Mesenchymal stem cell (in vitro differentiated cells and primary cell): ENCODE measurements at regions not wholly inside any gene's neighbourhood (a gene's known extent, or its start where the extent isn't known, plus 50 kb on each side); places are given as distances from the start of the nearest gene placed in this dataset.

Source experiments
- DNase-seq: peaks from one replicate; pipeline ENCODE4 v3.0.0-alpha.2; 2013
- H2AFZ ChIP-seq: one replicate; pipeline ENCODE4 v1.6.1; 2013; ENCODE audit warnings: low read depth, mild to moderate bottlenecking, control low read depth, inconsistent platforms, low read length, moderate library complexity
- H2AK5ac ChIP-seq: 2 replicates; pipeline ENCODE4 v1.6.1; 2013; ENCODE audit warnings: low read length, moderate library complexity, mild to moderate bottlenecking, inconsistent platforms; ENCODE audit not compliant: severe bottlenecking
- H2BK120ac ChIP-seq: one replicate; pipeline ENCODE4 v1.6.1; 2013; ENCODE audit warnings: low read depth, mild to moderate bottlenecking, inconsistent platforms, low read length, moderate library complexity
- H2BK12ac ChIP-seq, 2 experiments: one replicate each; pipeline ENCODE4 v1.6.1; 2013; ENCODE audit warnings: inconsistent platforms in 2 of 2, low read length in 2 of 2, mild to moderate bottlenecking in 2 of 2, moderate library complexity in 2 of 2, control low read depth in 1 of 2
- H2BK15ac ChIP-seq: one replicate; pipeline ENCODE4 v1.6.1; 2013; ENCODE audit warnings: mild to moderate bottlenecking, low read depth, inconsistent platforms; ENCODE audit not compliant: poor library complexity, severe bottlenecking
- H2BK5ac ChIP-seq: 2 replicates; pipeline ENCODE4 v1.6.1; 2013; ENCODE audit warnings: low read depth, mild to moderate bottlenecking, low read length, control low read depth, inconsistent platforms; ENCODE audit not compliant: poor library complexity, severe bottlenecking
- H3K14ac ChIP-seq, 2 experiments: one replicate each; pipeline ENCODE4 v1.6.1; 2013; ENCODE audit warnings: inconsistent platforms in 2 of 2, low read length in 2 of 2, control low read depth in 1 of 2, mild to moderate bottlenecking in 1 of 2, moderate library complexity in 1 of 2
- H3K18ac ChIP-seq, 2 experiments: one replicate each; pipeline ENCODE4 v1.6.1; 2013; ENCODE audit warnings: inconsistent platforms in 2 of 2, low read length in 2 of 2, control low read depth in 1 of 2, low read depth in 1 of 2, mild to moderate bottlenecking in 1 of 2
- H3K23ac ChIP-seq, 2 experiments: one replicate each; pipeline ENCODE4 v1.6.1; 2013; ENCODE audit warnings: inconsistent platforms in 2 of 2, low read length in 2 of 2, mild to moderate bottlenecking in 2 of 2, moderate library complexity in 2 of 2, control low read depth in 1 of 2
- H3K27ac ChIP-seq: 2 replicates; pipeline ENCODE4 v1.5.1; 2013; ENCODE audit warnings: mild to moderate bottlenecking, moderate library complexity, low read length, control low read depth, inconsistent platforms; ENCODE audit not compliant: poor library complexity, severe bottlenecking
- H3K27me3 ChIP-seq, 2 experiments: 2 replicates each; pipeline versions ENCODE4 v1.6.1 to v1.7.0; 2013; ENCODE audit warnings: low read length in 2 of 2, mild to moderate bottlenecking in 2 of 2, moderate library complexity in 2 of 2, control low read depth in 1 of 2, inconsistent platforms in 1 of 2; ENCODE audit not compliant: control insufficient read depth in 1 of 2, insufficient read depth in 1 of 2
- H3K36me3 ChIP-seq, 2 experiments: 2 replicates each; pipeline versions ENCODE4 v1.6.1 to v1.7.0; 2013; ENCODE audit warnings: low read length in 2 of 2, control low read depth in 1 of 2, inconsistent platforms in 1 of 2, low read depth in 1 of 2, mild to moderate bottlenecking in 1 of 2; ENCODE audit not compliant: insufficient read depth in 2 of 2, control insufficient read depth in 1 of 2
- H3K4ac ChIP-seq, 2 experiments: one replicate each; pipeline ENCODE4 v1.6.1; 2013; ENCODE audit warnings: inconsistent platforms in 2 of 2, low read length in 2 of 2, mild to moderate bottlenecking in 2 of 2, moderate library complexity in 2 of 2, control low read depth in 1 of 2, low read depth in 1 of 2
- H3K4me1 ChIP-seq: 2 replicates; pipeline ENCODE4 v1.6.1; 2013; ENCODE audit warnings: low read depth, low read length, control low read depth; ENCODE audit not compliant: control insufficient read depth, insufficient read depth
- H3K4me2 ChIP-seq: 2 replicates; pipeline ENCODE4 v1.6.1; 2013; ENCODE audit warnings: low read length, mild to moderate bottlenecking, inconsistent platforms; ENCODE audit not compliant: poor library complexity, severe bottlenecking
- H3K4me3 ChIP-seq, 2 experiments: 2 replicates each; pipeline versions ENCODE4 v1.5.1 to v1.7.0; 2013; ENCODE audit warnings: low read length in 2 of 2, mild to moderate bottlenecking in 2 of 2, control low read depth in 1 of 2, low read depth in 1 of 2; ENCODE audit not compliant: insufficient read depth in 1 of 2
- H3K79me1 ChIP-seq: replicated peaks from 2 replicates; pipeline ENCODE4 v1.6.1; 2013; ENCODE audit warnings: mild to moderate bottlenecking, control low read depth, low read length, inconsistent platforms; ENCODE audit not compliant: poor library complexity, severe bottlenecking
- H3K9ac ChIP-seq: 2 replicates; pipeline ENCODE4 v1.7.0; 2013; ENCODE audit warnings: mild to moderate bottlenecking, low read length, moderate library complexity
- H3K9me3 ChIP-seq: 2 replicates; pipeline ENCODE4 v1.7.0; 2013; ENCODE audit warnings: mild to moderate bottlenecking, low read length; ENCODE audit not compliant: control insufficient read depth
- H4K8ac ChIP-seq: one replicate; pipeline ENCODE4 v1.6.1; 2013; ENCODE audit warnings: inconsistent platforms, mild to moderate bottlenecking, low read length, moderate library complexity
- H4K91ac ChIP-seq: one replicate; pipeline ENCODE4 v1.6.1; 2013; ENCODE audit warnings: mild to moderate bottlenecking, low read length, inconsistent platforms
- WGBS: methylation state at CpG from one replicate; pipeline ENCODE4 v1.1.7; 2013; ENCODE audit warnings: mixed read lengths; 5-methylcytosine and 5-hydroxymethylcytosine counted together

DNA sequence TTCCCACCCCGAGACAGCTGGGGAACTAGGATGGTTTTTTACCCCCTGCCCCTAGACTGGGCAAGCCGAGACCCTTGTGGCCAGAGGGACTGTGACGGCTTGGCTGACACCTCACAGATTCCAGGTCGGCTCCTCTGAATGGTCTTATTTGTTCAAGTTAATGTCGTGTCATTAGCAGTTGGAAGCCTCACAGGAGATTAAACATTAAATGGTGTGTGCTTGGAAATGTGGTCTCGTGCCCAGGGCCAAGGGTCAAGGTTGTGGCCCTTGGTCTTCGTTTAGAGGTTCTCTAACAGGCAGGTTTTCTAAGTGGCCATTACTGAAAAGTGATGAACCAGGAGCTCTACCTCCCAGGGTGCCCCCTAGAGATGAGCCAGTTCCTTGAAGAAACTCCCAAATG is 61.2 kb upstream of the RXRA start:
- H3K4me2 ChIP-seq = no peak overlapping the region
- H4K91ac ChIP-seq = no peak overlapping the region
- no peaks in the 10 kb centered on the region for H3K36me3 ChIP-seq
- peaks cover 5% of the 10 kb centered on the region for H3K9me3 ChIP-seq
- no peak overlapping the region for H3K4ac ChIP-seq
- H3K4me3 ChIP-seq = no peak overlapping the region
- no peak overlapping the region for H4K8ac ChIP-seq
- no peak overlapping the region for H3K23ac ChIP-seq
- no peak overlapping the region for H2BK12ac ChIP-seq
- H3K14ac ChIP-seq = no peak overlapping the region
- H2BK5ac ChIP-seq = no peak overlapping the region
- no peak overlapping the region for H2AK5ac ChIP-seq
- H2BK15ac ChIP-seq = no peak overlapping the region
- H3K79me1 ChIP-seq = no peaks in the 10 kb centered on the region
- H3K18ac ChIP-seq = no peak overlapping the region
- no peak overlapping the region for H2BK120ac ChIP-seq
- H3K9ac ChIP-seq = no peak overlapping the region
- peaks cover 45 to 88% of the 10 kb centered on the region in 2 experiments for H3K27me3 ChIP-seq
- H2AFZ ChIP-seq = no peak overlapping the region
- DNase-seq = no peak
- H3K27ac ChIP-seq = no peak overlapping the region
- peaks cover 2% of the 10 kb centered on the region for H3K4me1 ChIP-seq
- 78% methylated on average over 7 of the region's 7 CpGs for WGBS

DNA sequence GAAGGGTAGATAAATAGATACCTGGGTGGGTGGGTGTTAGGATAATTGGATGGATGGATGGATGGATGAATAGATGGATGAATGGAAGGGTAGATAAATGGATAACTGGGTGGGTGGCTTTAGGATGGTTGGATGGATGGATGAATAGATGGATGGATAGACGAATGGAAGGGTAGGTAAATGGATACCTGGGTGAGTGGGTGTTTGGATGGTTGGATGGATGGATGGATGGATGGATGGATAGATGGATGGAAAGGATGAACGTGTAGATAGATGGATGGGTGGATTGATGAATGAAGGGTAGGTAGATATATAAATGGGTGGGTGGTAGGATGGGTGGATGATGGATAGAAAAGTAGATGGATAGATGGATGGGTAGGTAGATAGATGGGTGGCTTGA is 59.8 kb upstream of the RXRA start:
- Histone ChIP-seq H2BK12ac (no peak overlapping the region), H3K9ac (no peak overlapping the region), H3K79me1 (no peaks in the 10 kb centered on the region), H3K4me1 (peaks cover 2% of the 10 kb centered on the region), H3K18ac (no peak overlapping the region), H3K14ac (no peak overlapping the region), H4K8ac (no peak overlapping the region), H3K36me3 (no peaks in the 10 kb centered on the region), H3K4me2 (no peak overlapping the region), H3K27ac (no peak overlapping the region), H2BK120ac (no peak overlapping the region), H2AFZ (no peak overlapping the region), H4K91ac (no peak overlapping the region), H3K23ac (no peak overlapping the region), H3K27me3 (peaks cover 47 to 89% of the 10 kb centered on the region in 2 experiments), H2BK15ac (no peak overlapping the region), H3K4ac (no peak overlapping the region), H3K9me3 (peaks cover 5% of the 10 kb centered on the region), H2BK5ac (no peak overlapping the region), H2AK5ac (no peak overlapping the region), H3K4me3 (no peak overlapping the region)
- DNase-seq = no peak
- WGBS = 74% methylated on average over 2 of the region's 2 CpGs

GRCh38 chr9:134267305-134267880 is 58.9 kb upstream of the RXRA start:
- 66% methylated on average over 10 of the region's 11 CpGs for WGBS

GRCh38 chr9:134267881-134268724 is 58.2 kb upstream of the RXRA start:
- Histone ChIP-seq H2BK5ac (no peak overlapping the region), H2BK15ac (no peak overlapping the region), H3K4me1 (no peaks in the 10 kb centered on the region), H3K18ac (no peak overlapping the region), H3K36me3 (no peaks in the 10 kb centered on the region), H2BK12ac (no peak overlapping the region), H3K4me2 (no peak overlapping the region), H2AFZ (no peak overlapping the region), H3K14ac (no peak overlapping the region), H3K23ac (no peak overlapping the region), H3K9me3 (peaks cover 5% of the 10 kb centered on the region), H2AK5ac (no peak overlapping the region), H3K27ac (no peak overlapping the region), H3K27me3 (peaks cover 62 to 89% of the 10 kb centered on the region in 2 experiments), H4K91ac (no peak overlapping the region), H3K9ac (no peak overlapping the region), H3K79me1 (no peaks in the 10 kb centered on the region), H3K4ac (no peak overlapping the region), H3K4me3 (no peak overlapping the region), H4K8ac (no peak overlapping the region), H2BK120ac (no peak overlapping the region)
- 74% methylated on average over 28 of the region's 28 CpGs for WGBS
- no peak for DNase-seq

More at GRCh38 chr9:134267305-134267880, 58.9 kb upstream of the RXRA start:
- no peak overlapping the region for H4K8ac ChIP-seq
- H3K9ac ChIP-seq = no peak overlapping the region
- no peak overlapping the region for H3K4ac ChIP-seq
- no peak overlapping the region for H2AFZ ChIP-seq
- H2BK12ac ChIP-seq = no peak overlapping the region
- H3K18ac ChIP-seq = no peak overlapping the region
- H2BK15ac ChIP-seq = no peak overlapping the region
- no peaks in the 10 kb centered on the region for H3K79me1 ChIP-seq
- no peak overlapping the region for H3K23ac ChIP-seq
- no peak overlapping the region for H2BK5ac ChIP-seq
- H3K36me3 ChIP-seq = no peaks in the 10 kb centered on the region
- H3K4me2 ChIP-seq = no peak overlapping the region
- H3K14ac ChIP-seq = no peak overlapping the region
- peaks cover under 1% of the 10 kb centered on the region for H3K4me1 ChIP-seq
- peaks cover 57 to 92% of the 10 kb centered on the region in 2 experiments for H3K27me3 ChIP-seq
- H3K27ac ChIP-seq = no peak overlapping the region
- H2BK120ac ChIP-seq = no peak overlapping the region
- H3K4me3 ChIP-seq = no peak overlapping the region
- H2AK5ac ChIP-seq = no peak overlapping the region
- no peak overlapping the region for H4K91ac ChIP-seq
- DNase-seq = no peak
- H3K9me3 ChIP-seq = peaks cover 5% of the 10 kb centered on the region
